HG03439 (cell line): ENCODE measurements at regions not wholly inside any gene's neighbourhood (a gene's known extent, or its start where the extent isn't known, plus 50 kb on each side); places are given as distances from the start of the nearest gene placed in this dataset.
"Not testable (repeated sequence)": the region's sequence is repeated elsewhere in the genome, so short reads cannot be mapped to it uniquely, and the experiment has no call there.

Experiments
- ATAC-seq: cut with Tn5 transposase; IDR thresholded peaks from one replicate; pipeline ENCODE4 v1.9.1; 2021; ENCODE audit warnings: mild to moderate bottlenecking, moderate library complexity; ENCODE audit not compliant: unreplicated experiment

GRCh38 chr7:119758254-119758653 lies 514.7 kb upstream of the KCND2 start:
- ATAC-seq: no peak

- no peak for ATAC-seq
Measured at GRCh38 chr7:119761776-119762175, 511.2 kb upstream of the KCND2 start.

GRCh38 chr7:119782286-119782685 lies 490.7 kb upstream of the KCND2 start:
- ATAC-seq: no peak

GRCh38 chr7:119783799-119784198 lies 489.2 kb upstream of the KCND2 start:
- no peak for ATAC-seq

DNA sequence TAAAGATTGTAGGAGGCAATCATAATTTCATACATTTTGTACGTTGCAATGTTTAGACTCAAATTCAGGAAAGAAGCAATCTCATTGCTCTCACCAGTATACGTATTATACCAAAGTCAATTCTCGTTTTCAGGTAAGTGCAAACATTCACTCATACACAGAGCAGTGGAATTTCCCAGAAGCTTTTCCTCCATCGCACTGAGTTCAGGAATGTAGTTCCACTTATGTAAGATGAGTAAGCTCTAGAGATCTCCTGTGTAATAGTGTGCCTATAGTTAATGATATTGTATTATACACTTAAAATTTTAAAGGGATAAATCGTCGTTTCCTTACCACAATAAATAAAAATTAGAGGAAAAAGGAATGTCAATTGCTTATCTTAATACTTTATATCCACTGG lies 470.8 kb upstream of the KCND2 start:
- no peak for ATAC-seq

DNA sequence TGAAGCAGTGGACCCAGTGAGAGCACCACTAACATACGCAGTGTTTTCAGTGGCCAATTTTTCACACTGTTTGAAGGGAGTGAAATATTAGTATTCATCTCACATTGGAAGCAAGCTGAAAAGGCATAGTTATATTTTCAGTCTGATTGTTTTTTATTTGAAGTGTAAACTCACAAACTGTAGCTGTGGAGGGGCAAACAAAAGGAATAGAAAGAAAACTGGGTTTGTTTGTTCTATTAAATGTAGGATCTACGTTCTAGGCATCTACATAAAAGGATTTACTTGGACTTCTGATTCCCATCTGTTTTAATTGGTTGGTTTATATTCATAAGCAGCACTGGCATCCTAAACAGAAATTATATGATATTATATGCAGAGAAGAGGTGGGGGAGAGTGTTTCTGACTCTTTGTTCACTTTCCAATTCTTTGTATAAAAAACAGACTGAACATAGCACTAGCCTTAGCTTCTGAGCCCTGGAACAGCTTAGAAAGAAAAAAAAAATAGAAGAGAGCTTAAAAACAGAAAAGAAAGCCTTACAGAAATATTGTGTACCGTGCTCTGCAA lies 447.8 kb upstream of the KCND2 start:
- no peak for ATAC-seq

GRCh38 chr7:119826547-119826946 lies 446.4 kb upstream of the KCND2 start:
- no peak for ATAC-seq

- ATAC-seq: no peak
Measured at GRCh38 chr7:119838444-119838843, 434.5 kb upstream of the KCND2 start.

GRCh38 chr7:119842337-119842736 lies 430.6 kb upstream of the KCND2 start:
- no peak for ATAC-seq

DNA sequence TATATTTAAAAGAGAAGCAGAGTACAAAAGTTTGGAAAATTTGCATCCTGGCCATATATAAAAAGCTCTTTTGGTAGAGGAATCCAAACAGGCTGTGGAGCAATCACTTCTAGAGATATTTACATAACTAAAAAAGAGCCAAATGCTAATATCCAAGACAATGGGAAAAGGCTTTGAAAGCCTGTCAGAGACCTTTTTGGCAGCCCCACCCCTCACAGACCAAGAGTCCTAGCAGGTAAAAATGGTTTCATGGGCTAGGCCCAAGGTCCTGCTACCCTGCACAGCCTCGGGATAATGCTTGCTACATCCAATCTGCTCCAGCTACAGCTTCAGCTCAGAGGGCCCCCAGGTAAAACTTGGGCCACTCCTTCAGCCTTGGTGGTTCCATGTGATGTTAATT lies 430.2 kb upstream of the KCND2 start:
- no peak for ATAC-seq

- ATAC-seq: no peak
Measured at GRCh38 chr7:119861385-119861784, 411.6 kb upstream of the KCND2 start.

- ATAC-seq: no peak
Measured at GRCh38 chr7:119868387-119868786, 404.6 kb upstream of the KCND2 start.

DNA sequence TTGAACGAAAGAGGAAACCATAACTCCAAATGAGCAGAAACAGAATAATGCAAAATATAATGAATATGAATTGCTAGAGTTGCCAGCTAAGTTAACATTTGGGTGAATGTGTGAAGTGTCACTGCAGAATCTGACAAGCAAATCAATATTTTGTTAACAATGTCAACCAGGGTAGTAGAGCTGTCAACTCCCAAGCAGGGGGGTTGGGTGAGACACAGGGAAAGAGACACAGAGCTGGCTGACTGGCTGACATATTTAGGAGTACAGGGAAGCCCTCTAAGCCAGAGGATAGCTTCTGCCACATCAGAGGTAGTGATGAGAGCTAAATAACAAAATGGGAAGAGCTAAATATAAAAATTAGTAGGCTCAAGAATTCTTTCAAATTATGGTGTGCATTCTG lies 393.1 kb upstream of the KCND2 start:
- ATAC-seq: no peak

DNA sequence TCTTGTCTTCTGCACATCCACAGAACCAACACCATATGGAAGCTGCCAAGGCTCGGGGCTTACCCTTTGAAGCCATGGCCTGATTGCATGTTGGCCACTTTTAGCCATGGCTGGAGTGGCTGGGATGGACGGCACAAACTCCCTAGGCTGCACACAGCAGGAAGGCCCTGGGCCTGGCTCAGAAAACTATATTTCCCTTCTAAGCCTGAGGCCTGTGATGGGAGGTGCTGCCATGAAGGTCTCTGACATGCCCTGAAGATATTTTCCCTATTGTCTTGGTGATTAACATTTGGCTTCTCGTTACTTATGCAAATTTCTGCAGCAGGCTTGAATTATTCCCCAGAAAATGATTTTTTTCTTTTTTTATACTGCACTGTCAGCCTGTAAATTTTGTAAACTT lies 387.0 kb upstream of the KCND2 start:
- no peak for ATAC-seq

GRCh38 chr7:119886525-119886924 lies 386.4 kb upstream of the KCND2 start:
- ATAC-seq: not testable (repeated sequence)

GRCh38 chr7:119888251-119888650 lies 384.7 kb upstream of the KCND2 start:
- no peak for ATAC-seq

GRCh38 chr7:119890631-119891030 lies 382.3 kb upstream of the KCND2 start:
- no peak for ATAC-seq

DNA sequence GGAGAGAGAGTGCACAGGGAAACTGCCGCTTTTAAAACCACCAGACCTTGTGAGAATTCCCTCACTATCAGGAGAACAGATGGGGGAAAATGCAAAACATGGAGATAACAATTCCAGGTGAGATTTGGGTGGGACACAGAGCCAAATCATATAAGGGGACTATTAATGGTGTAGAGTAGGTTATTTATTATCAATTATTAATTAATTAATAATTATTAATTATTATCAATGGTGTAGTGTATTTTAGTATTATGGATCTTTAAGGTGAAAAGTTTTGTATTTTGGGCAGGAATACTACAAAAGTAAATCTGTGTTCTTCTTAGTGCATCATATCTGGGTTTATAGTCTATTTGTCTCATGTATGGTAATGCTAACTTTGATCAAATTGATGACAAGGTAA lies 377.7 kb upstream of the KCND2 start:
- no peak for ATAC-seq

GRCh38 chr7:119896386-119896785 lies 376.6 kb upstream of the KCND2 start:
- no peak for ATAC-seq

GRCh38 chr7:119900996-119901672 lies 371.8 kb upstream of the KCND2 start:
- no peak for ATAC-seq

DNA sequence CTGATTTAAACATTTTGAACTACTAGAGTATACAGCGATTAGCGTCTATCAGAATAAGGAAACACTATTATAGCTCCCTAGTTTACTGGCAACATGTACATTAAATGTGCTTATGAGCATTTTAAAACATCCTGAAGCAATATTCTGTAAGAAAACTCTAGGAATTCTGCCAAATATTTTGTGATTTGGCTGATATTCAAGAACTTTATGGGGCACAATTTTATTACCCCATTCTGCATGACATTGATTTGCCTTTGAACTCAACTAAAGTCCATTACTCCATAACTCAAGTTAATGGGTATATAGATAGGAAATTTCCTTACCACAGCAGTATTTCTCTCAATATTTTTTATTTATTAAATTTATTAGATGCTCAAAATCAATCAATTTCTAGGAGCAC lies 369.9 kb upstream of the KCND2 start:
- no peak for ATAC-seq

- no peak for ATAC-seq
Measured at GRCh38 chr7:119905495-119905894, 367.5 kb upstream of the KCND2 start.

DNA sequence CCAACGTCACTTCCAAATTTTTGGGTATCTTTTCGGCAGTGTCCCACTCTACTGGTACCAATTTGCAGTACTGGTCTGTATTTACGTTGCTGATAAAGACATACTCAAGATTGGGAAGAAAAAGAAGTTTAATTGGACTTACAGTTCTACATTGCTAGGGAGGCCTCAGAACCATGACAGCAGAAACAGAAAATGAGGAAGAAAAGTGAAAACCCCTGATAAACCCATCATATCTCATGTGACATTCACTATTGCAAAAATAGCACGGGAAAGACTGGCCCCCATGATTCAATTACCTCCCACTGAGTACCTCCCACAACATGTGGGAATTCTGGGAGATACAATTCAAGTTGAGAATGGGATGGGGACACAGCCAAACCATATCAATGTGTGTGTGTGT lies 364.0 kb upstream of the KCND2 start:
- no peak for ATAC-seq
